WERI-Rb-1 (cell line): ENCODE measurements at regions not wholly inside any gene's neighbourhood (a gene's known extent, or its start where the extent isn't known, plus 50 kb on each side); places are given as distances from the start of the nearest gene placed in this dataset.
A peak's percentile ranks its signal among the peaks of the same experiment; 100 is the strongest.

Experiments
- DNase-seq: peaks from one replicate; pipeline ENCODE4 v3.0.0-alpha.2; 2020
- H3K27ac ChIP-seq: fragments of 250-450 bp; sonication (Bioruptor Pico); 2 replicates; pipeline ENCODE4 v1.5.1; 2020; ENCODE audit warnings: mild to moderate bottlenecking, moderate library complexity
- H3K27me3 ChIP-seq: fragments of 250-450 bp; sonication (Bioruptor Pico); 2 replicates; pipeline ENCODE4 v1.5.1; 2021; ENCODE audit warnings: mild to moderate bottlenecking, low read depth, moderate library complexity; ENCODE audit not compliant: insufficient read depth, severe bottlenecking
- H3K36me3 ChIP-seq: fragments of 250-450 bp; sonication (Bioruptor Pico); 2 replicates; pipeline ENCODE4 v1.5.1; 2020; ENCODE audit warnings: mild to moderate bottlenecking, moderate library complexity
- H3K4me3 ChIP-seq: 2 replicates; pipeline ENCODE4 v1.5.1; 2011; ENCODE audit warnings: low read depth, mild to moderate bottlenecking, control low read depth, low read length
- H3K9me3 ChIP-seq: fragments of 250-450 bp; sonication (Bioruptor Pico); 2 replicates; pipeline ENCODE4 v1.5.1; 2021; ENCODE audit warnings: mild to moderate bottlenecking, moderate library complexity; ENCODE audit not compliant: severe bottlenecking
- CTCF ChIP-seq: IDR thresholded peaks from 2 replicates; pipeline ENCODE4 v1.5.1; 2011; ENCODE audit warnings: low read depth, mild to moderate bottlenecking, control low read depth, inconsistent platforms, low read length

GRCh38 chr4:31366041-31366440, 645.9 kb downstream of the PCDH7 start:
- H3K27ac ChIP-seq: no peak overlapping the region
- no peak overlapping the region for H3K4me3 ChIP-seq
- DNase-seq: no peak
- H3K27me3 ChIP-seq: no peaks in the 10 kb centered on the region
- H3K36me3 ChIP-seq: no peaks in the 10 kb centered on the region
- H3K9me3 ChIP-seq: no peaks in the 10 kb centered on the region
- TF ChIP-seq CTCF: no peak

- Histone ChIP-seq H3K27ac (no peak overlapping the region), H3K27me3 (no peaks in the 10 kb centered on the region), H3K4me3 (no peak overlapping the region), H3K36me3 (no peaks in the 10 kb centered on the region), H3K9me3 (no peaks in the 10 kb centered on the region)
- peak; percentile 20 for DNase-seq
- TF ChIP-seq CTCF: peak; percentile 75
Measured at GRCh38 chr4:31370866-31371465, 650.8 kb downstream of the PCDH7 start.

GRCh38 chr4:31374256-31374960, 654.2 kb downstream of the PCDH7 start:
- H3K9me3 ChIP-seq: no peaks in the 10 kb centered on the region
- no peaks in the 10 kb centered on the region for H3K27me3 ChIP-seq
- DNase-seq: no peak
- no peak overlapping the region for H3K27ac ChIP-seq
- TF ChIP-seq CTCF: no peak
- H3K36me3 ChIP-seq: no peaks in the 10 kb centered on the region
- H3K4me3 ChIP-seq: no peak overlapping the region

- no peak for TF ChIP-seq CTCF
- Histone ChIP-seq H3K4me3 (no peak overlapping the region), H3K9me3 (no peaks in the 10 kb centered on the region), H3K36me3 (no peaks in the 10 kb centered on the region), H3K27me3 (no peaks in the 10 kb centered on the region), H3K27ac (no peak overlapping the region)
- DNase-seq: no peak
Measured at GRCh38 chr4:31375936-31376335, 655.8 kb downstream of the PCDH7 start.

GRCh38 chr4:31379364-31379763, 659.2 kb downstream of the PCDH7 start:
- no peak overlapping the region for H3K27ac ChIP-seq

More at GRCh38 chr4:31379364-31379763, 659.2 kb downstream of the PCDH7 start:
- Histone ChIP-seq H3K4me3 (no peak overlapping the region), H3K36me3 (no peaks in the 10 kb centered on the region), H3K9me3 (no peaks in the 10 kb centered on the region), H3K27me3 (no peaks in the 10 kb centered on the region)
- no peak for TF ChIP-seq CTCF
- no peak for DNase-seq
